HG02759 (cell line): ENCODE measurements at regions not wholly inside any gene's neighbourhood (a gene's known extent, or its start where the extent isn't known, plus 50 kb on each side); places are given as distances from the start of the nearest gene placed in this dataset.
A peak's percentile ranks its signal among the peaks of the same experiment; 100 is the strongest.

ENCODE experiments used
- ATAC-seq: cut with Tn5 transposase; IDR thresholded peaks from one replicate; pipeline ENCODE4 v1.9.1; 2021; ENCODE audit warnings: mild to moderate bottlenecking, moderate library complexity; ENCODE audit not compliant: unreplicated experiment

DNA sequence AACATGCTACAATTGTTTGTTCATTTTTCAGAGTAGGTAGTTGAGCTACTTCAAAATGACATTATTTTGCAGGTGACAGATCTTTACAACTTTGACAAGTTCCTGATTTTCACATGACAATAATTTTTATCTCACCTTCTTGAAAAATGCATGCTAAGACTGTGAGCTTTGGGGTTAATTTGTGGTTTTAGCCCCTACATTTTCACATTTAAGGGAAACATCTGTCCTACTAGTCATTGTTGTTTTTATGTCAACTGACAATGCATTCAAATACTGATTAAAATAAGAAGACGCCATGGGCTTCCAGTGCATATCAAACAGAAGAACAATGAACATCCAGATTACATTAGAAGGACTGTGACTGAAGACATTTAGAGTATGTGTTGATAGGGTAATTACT is 1470.8 kb upstream of the TENM4 start:
- ATAC-seq, result no peak

GRCh38 chr11:80900265-80900664 is 1459.4 kb upstream of the TENM4 start:
- peak; percentile 67 for ATAC-seq

DNA sequence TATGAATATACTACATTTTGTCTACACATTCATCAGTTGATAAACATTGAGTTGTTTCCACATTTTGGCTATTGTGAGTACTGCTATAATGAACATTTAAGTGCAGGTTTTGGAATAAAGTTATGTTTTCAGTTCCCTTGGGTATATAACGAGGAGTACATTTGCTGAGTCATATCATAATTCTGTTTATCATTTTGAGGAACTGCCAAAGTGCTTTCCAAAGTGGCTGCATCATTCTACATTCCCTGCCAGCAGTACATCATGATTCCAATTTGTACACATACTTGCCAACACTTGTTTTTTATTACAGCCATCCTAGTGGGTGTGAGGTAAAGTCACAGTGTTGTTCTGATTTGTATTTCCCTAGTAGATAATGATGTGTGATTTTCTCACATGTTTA is 1458.6 kb upstream of the TENM4 start:
- peak; percentile 55 for ATAC-seq

DNA sequence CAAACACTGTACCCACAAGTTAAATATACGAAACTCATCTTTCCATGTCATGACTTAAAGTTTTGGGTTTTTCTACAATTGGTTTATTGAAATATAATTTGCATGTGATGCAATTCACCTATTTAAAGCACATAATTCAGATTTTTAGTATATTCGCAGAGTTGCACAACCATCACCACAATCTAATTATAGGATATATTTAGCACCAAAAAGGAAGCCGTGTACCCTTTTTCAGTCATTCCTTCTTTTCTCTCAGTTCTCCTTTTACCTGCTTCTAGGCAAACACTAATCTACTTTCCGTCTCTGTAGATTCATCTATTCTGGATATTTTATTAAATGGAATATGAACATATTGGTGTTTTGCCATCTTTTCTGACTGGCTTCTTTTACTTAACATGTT is 1458.1 kb upstream of the TENM4 start:
- no peak for ATAC-seq

DNA sequence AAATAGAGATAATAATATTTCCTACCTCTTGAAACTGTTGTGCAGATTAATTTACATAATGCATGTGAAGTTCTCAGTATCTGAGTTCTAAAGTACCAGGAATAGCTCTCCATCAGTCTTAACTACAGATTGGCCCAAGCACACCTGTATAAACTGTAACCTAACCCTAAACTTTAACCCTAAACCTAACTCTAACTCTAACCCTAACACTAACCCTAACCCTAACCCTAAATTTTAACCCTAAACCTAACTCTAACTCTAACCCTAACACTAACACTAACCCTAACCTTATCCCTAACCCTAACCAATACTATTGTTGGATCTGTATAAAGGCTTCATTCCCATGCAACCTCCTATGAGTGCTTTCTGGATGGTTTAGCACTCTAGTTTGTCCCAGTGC is 1445.9 kb upstream of the TENM4 start:
- no peak for ATAC-seq

DNA sequence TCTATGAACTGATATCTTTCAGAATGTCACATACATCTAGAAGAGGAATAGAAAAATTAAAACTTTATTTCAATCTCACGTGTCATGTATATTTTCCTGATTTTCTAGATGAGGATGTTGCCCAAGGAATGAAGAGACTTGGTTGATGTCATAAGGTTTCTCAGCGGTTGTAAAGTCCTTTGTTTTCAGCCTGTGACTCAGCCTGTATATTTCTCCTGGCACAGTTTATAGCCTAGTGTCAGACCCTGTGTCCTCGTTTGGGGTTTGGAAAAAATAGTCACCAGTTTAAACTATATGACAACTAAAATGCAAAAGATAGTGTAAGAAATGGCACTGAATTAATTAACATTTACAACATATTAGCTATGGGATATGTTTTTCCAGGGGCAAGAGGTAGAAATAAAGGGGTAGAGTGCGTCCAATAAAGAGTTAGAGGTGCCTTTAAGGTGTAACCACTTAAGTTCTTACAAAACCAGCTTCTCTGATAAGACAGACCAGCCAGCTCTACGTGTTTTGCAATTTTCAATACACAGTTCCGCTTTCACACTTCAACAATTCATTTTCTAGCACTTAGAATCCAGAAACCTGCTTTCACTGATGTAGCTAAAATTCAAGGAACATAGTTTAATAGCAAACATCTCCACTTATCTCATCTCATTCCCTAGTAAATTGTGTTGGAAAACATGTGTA is 1432.6 kb upstream of the TENM4 start:
- no peak for ATAC-seq

GRCh38 chr11:80872116-80872728 is 1431.4 kb upstream of the TENM4 start:
- peak; percentile 61 for ATAC-seq

DNA sequence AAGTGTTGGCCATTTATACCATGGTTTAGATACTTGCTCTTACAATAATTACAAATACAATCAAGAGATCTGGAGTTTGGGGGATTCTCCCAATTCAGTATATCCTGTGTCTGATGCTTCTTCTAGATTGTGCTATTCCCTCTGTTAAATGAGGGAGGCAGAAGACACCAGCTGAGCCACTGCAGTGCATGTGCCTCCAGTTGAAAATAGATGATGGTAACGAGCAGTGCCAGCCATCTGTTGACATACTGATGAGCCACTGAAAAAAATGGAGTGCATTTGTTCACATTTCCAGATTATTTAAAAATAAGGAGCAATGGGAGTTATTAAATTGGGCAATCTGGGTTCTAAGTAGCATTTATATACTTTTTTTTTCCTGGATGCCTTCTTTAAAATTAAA is 1428.0 kb upstream of the TENM4 start:
- no peak for ATAC-seq

- ATAC-seq, result no peak
Observed at GRCh38 chr11:80862011-80862410, 1421.2 kb upstream of the TENM4 start.

DNA sequence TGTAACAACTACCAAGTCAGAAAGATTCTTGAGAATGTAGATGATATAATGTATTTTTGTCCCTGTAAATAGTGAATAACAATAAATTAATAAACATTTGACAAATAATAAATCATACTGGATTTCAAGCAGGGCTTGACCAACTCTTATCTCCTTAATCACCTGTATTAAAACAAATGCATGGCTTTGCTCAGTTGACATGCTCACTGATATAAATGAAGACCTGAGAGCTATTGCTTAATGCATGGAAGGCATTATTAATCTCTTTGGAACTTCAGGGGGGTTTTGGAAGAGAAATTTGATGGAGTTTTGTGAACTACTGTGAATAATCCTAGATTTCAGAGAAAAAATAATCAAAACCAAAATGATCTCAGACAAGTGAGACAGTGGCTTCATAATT is 1420.4 kb upstream of the TENM4 start:
- no peak for ATAC-seq

GRCh38 chr11:80860632-80861031 is 1419.8 kb upstream of the TENM4 start:
- no peak for ATAC-seq

GRCh38 chr11:80856066-80856465 is 1415.2 kb upstream of the TENM4 start:
- peak; percentile 55 for ATAC-seq

DNA sequence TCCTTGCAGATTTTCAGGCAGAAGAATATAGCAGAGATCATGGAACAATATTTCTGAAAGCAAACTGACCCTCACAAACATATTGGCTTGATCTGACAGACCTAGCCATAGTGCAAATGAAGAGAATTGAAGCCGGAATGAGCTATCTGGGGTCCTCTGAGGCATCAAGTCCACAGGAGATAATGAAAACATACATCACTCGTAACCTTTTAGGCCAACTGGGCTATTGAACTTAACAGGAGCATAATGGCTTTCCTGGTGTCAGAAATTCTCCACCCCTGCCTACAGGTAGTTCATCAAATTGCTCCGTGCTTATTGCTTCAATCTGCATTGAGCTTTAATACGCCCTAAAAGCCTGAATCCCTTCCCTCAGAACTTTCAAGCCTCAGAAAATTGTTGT is 1414.6 kb upstream of the TENM4 start:
- ATAC-seq, result no peak

- peak; percentile 75 for ATAC-seq
Observed at GRCh38 chr11:80849253-80849652, 1408.4 kb upstream of the TENM4 start.

DNA sequence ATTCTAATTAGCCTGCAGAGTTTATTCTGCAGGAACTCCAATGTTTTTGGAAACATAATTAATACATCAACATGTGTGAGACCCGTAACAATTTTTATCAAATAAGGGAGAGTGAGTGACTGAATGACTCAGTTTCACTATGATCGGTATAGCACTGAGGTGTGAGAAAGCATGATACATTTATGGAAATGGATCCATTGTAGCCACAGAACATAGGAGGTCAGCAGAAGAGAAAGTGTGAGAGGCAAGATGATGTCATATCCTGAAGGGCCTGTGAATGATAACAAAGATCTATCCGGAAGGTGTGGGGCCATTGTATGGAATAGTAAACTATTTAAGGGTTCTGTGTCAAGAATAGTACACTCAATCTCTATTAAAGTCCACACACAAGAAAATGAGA is 1406.1 kb upstream of the TENM4 start:
- ATAC-seq, result peak; percentile 88

- no peak for ATAC-seq
Observed at GRCh38 chr11:80846442-80846841, 1405.6 kb upstream of the TENM4 start.

- no peak for ATAC-seq
Observed at GRCh38 chr11:80844110-80844819, 1403.4 kb upstream of the TENM4 start.

DNA sequence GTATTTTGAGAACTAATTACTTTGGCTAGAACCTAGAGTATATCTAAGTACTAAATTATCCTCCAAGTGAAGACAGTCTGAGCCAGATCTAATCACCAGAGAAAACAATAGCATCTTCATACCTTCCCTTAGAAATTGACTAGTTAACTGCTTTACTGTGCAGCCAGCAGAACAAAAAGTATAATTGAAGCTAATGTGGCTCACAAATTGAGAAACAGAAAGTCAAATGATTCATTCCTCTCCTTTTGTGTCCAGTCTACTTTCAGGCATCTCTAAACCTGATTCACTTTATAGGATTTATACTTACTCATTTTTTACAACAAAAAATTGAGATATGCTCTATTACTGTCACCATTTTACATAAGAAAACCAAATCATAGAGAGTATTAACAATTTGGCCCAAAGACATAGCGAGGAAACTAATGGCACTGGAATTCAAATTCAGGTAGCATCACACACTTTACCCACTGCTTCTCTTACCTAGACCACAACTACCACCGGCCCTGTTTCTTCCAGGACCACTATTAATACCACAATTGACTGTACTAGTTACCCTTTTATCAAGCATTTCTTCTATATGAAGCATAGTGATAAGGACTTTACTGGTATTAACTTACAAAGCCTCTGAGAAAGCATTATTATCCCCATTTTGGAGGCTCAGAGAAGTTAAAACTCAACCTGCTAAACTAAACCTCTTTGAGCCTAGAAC is 1402.6 kb upstream of the TENM4 start:
- ATAC-seq, result peak; percentile 50

- ATAC-seq, result no peak
Observed at GRCh38 chr11:80842246-80842645, 1401.4 kb upstream of the TENM4 start.

- ATAC-seq, result no peak
Observed at GRCh38 chr11:80841675-80842074, 1400.8 kb upstream of the TENM4 start.

- ATAC-seq, result peak; percentile 75
Observed at GRCh38 chr11:80838153-80838552, 1397.3 kb upstream of the TENM4 start.

GRCh38 chr11:80837051-80837450 is 1396.2 kb upstream of the TENM4 start:
- no peak for ATAC-seq
